Neural cell (in vitro differentiated cells): ENCODE measurements at regions not wholly inside any gene's neighbourhood (a gene's known extent, or its start where the extent isn't known, plus 50 kb on each side); places are given as distances from the start of the nearest gene placed in this dataset.
"Not testable (repeated sequence)": the region's sequence is repeated elsewhere in the genome, so short reads cannot be mapped to it uniquely, and the experiment has no call there.

ENCODE experiments used
- EP300 ChIP-seq: fragments of 450-650 bp; conservative IDR thresholded peaks from 2 replicates; pipeline ENCODE4 v1.6.1; 2014; ENCODE audit warnings: antibody characterized with exemption, mild to moderate bottlenecking, moderate library complexity; ENCODE audit not compliant: poor library complexity, severe bottlenecking
- EZH2 ChIP-seq: fragments of 200-600, 300-800 bp; shearing (Covaris generic), sonication (generic); IDR thresholded peaks from 2 replicates; pipeline ENCODE4 v1.6.1; 2014; ENCODE audit warnings: antibody characterized with exemption, low read length, borderline replicate concordance, mild to moderate bottlenecking; ENCODE audit not compliant: insufficient read depth, poor library complexity, severe bottlenecking
- MXI1 ChIP-seq: fragments of 450-650 bp; conservative IDR thresholded peaks from 2 replicates; pipeline ENCODE4 v1.6.1; 2014; ENCODE audit warnings: antibody characterized with exemption, mild to moderate bottlenecking; ENCODE audit not compliant: poor library complexity, severe bottlenecking
- POLR2AphosphoS5 ChIP-seq: IDR thresholded peaks from 2 replicates; pipeline ENCODE4 v1.6.1; 2012
- RAD21 ChIP-seq: fragments of 450-650 bp; conservative IDR thresholded peaks from 2 replicates; pipeline ENCODE4 v1.6.1; 2014; ENCODE audit warnings: antibody characterized with exemption, mild to moderate bottlenecking, moderate library complexity
- TF ChIP-seq, protein P1 (sequence below): fragments of 450-650 bp; IDR thresholded peaks from 2 replicates; pipeline ENCODE4 v1.5.1; 2014; ENCODE audit warnings: antibody characterized with exemption, mild to moderate bottlenecking, moderate library complexity; ENCODE audit not compliant: poor library complexity, severe bottlenecking
- TF ChIP-seq, protein P2 (sequence below): IDR thresholded peaks from 2 replicates; pipeline ENCODE4 v1.6.1; 2012; ENCODE audit warnings: borderline replicate concordance

DNA sequence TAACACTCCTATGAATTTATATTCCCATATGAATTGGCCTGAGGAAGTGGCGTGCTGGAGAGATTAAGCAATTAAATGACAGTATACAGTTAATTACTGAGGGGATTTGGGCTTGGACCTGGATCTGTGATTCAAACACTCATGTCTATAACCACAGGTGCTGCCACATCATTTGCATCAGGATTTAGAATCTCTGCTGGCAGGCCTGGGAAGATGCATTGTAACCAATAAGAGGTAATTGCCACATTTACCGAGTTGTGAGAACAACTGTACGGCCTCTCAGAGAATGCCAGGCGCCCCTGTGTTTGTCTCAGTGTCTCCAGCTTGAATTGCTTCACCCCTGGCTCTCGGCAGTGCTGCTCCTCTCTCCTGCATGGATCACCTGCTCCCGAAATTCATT lies 61.4 kb upstream of the PLEKHG4B start:
- TF ChIP-seq, protein P1, sequence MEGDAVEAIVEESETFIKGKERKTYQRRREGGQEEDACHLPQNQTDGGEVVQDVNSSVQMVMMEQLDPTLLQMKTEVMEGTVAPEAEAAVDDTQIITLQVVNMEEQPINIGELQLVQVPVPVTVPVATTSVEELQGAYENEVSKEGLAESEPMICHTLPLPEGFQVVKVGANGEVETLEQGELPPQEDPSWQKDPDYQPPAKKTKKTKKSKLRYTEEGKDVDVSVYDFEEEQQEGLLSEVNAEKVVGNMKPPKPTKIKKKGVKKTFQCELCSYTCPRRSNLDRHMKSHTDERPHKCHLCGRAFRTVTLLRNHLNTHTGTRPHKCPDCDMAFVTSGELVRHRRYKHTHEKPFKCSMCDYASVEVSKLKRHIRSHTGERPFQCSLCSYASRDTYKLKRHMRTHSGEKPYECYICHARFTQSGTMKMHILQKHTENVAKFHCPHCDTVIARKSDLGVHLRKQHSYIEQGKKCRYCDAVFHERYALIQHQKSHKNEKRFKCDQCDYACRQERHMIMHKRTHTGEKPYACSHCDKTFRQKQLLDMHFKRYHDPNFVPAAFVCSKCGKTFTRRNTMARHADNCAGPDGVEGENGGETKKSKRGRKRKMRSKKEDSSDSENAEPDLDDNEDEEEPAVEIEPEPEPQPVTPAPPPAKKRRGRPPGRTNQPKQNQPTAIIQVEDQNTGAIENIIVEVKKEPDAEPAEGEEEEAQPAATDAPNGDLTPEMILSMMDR: not testable (repeated sequence)
- not testable (repeated sequence) for TF ChIP-seq MXI1, EP300, POLR2AphosphoS5, EZH2, RAD21
- TF ChIP-seq, protein P2, sequence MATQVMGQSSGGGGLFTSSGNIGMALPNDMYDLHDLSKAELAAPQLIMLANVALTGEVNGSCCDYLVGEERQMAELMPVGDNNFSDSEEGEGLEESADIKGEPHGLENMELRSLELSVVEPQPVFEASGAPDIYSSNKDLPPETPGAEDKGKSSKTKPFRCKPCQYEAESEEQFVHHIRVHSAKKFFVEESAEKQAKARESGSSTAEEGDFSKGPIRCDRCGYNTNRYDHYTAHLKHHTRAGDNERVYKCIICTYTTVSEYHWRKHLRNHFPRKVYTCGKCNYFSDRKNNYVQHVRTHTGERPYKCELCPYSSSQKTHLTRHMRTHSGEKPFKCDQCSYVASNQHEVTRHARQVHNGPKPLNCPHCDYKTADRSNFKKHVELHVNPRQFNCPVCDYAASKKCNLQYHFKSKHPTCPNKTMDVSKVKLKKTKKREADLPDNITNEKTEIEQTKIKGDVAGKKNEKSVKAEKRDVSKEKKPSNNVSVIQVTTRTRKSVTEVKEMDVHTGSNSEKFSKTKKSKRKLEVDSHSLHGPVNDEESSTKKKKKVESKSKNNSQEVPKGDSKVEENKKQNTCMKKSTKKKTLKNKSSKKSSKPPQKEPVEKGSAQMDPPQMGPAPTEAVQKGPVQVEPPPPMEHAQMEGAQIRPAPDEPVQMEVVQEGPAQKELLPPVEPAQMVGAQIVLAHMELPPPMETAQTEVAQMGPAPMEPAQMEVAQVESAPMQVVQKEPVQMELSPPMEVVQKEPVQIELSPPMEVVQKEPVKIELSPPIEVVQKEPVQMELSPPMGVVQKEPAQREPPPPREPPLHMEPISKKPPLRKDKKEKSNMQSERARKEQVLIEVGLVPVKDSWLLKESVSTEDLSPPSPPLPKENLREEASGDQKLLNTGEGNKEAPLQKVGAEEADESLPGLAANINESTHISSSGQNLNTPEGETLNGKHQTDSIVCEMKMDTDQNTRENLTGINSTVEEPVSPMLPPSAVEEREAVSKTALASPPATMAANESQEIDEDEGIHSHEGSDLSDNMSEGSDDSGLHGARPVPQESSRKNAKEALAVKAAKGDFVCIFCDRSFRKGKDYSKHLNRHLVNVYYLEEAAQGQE: not testable (repeated sequence)
